Skin of body (tissue), 1 donor: ENCODE measurements at regions not wholly inside any gene's neighbourhood (a gene's known extent, or its start where the extent isn't known, plus 50 kb on each side); places are given as distances from the start of the nearest gene placed in this dataset.

Experiments
- DNase-seq: peaks from one replicate; lab custom pipeline; 2025; lab: John Stamatoyannopoulos, UW

- no peak for DNase-seq
These were observed 658.4 kb downstream of the NYAP2 start for GRCh38 chr2:226057914-226058313.

GRCh38 chr2:226057365-226057764 lies 657.9 kb downstream of the NYAP2 start:
- no peak for DNase-seq

- DNase-seq, result no peak
These were observed 653.4 kb downstream of the NYAP2 start for GRCh38 chr2:226052772-226053416.

GRCh38 chr2:226050822-226051221 lies 651.3 kb downstream of the NYAP2 start:
- no peak for DNase-seq

GRCh38 chr2:226048611-226049010 lies 649.1 kb downstream of the NYAP2 start:
- peak; percentile 66 for DNase-seq

GRCh38 chr2:226045080-226045479 lies 645.6 kb downstream of the NYAP2 start:
- no peak for DNase-seq

- DNase-seq, result no peak
These were observed 640.9 kb downstream of the NYAP2 start for GRCh38 chr2:226040344-226040900.

GRCh38 chr2:226037526-226037925 lies 638.0 kb downstream of the NYAP2 start:
- DNase-seq, result no peak

- peak; percentile 91 for DNase-seq
These were observed 632.4 kb downstream of the NYAP2 start for GRCh38 chr2:226031647-226032501.

GRCh38 chr2:226030788-226031646 lies 631.5 kb downstream of the NYAP2 start:
- peak; percentile 60 for DNase-seq

- DNase-seq, result no peak
These were observed 630.9 kb downstream of the NYAP2 start for GRCh38 chr2:226030369-226030768.

- no peak for DNase-seq
These were observed 624.4 kb downstream of the NYAP2 start for GRCh38 chr2:226023946-226024345.

GRCh38 chr2:226023383-226023782 lies 623.9 kb downstream of the NYAP2 start:
- DNase-seq, result no peak

- no peak for DNase-seq
These were observed 621.4 kb downstream of the NYAP2 start for GRCh38 chr2:226020956-226021355.

- DNase-seq, result no peak
These were observed 620.7 kb downstream of the NYAP2 start for GRCh38 chr2:226020176-226020575.

- no peak for DNase-seq
These were observed 619.1 kb downstream of the NYAP2 start for GRCh38 chr2:226018641-226019040.

- no peak for DNase-seq
These were observed 618.0 kb downstream of the NYAP2 start for GRCh38 chr2:226017537-226017936.

GRCh38 chr2:226017107-226017506 lies 617.6 kb downstream of the NYAP2 start:
- DNase-seq, result no peak

- peak; percentile 16 for DNase-seq
These were observed 612.4 kb downstream of the NYAP2 start for GRCh38 chr2:226011716-226012450.

GRCh38 chr2:226002438-226002837 lies 602.9 kb downstream of the NYAP2 start:
- no peak for DNase-seq

GRCh38 chr2:226001716-226002115 lies 602.2 kb downstream of the NYAP2 start:
- DNase-seq, result no peak
